Mesodermal cell (in vitro differentiated cells): ENCODE measurements at regions not wholly inside any gene's neighbourhood (a gene's known extent, or its start where the extent isn't known, plus 50 kb on each side); places are given as distances from the start of the nearest gene placed in this dataset.

ENCODE experiments used
- H3K27ac ChIP-seq: 2 replicates; pipeline ENCODE4 v1.7.0; 2013; ENCODE audit warnings: mild to moderate bottlenecking, low read depth, low read length, moderate library complexity; ENCODE audit not compliant: severe bottlenecking
- H3K36me3 ChIP-seq: 2 replicates; pipeline ENCODE4 v1.7.1; 2013; ENCODE audit warnings: mild to moderate bottlenecking, low read length, moderate library complexity; ENCODE audit not compliant: control insufficient read depth, insufficient read depth
- H3K4me1 ChIP-seq: one replicate; pipeline ENCODE4 v1.7.1; 2013; ENCODE audit warnings: mild to moderate bottlenecking, low read length; ENCODE audit not compliant: insufficient read depth, control insufficient read depth, poor library complexity, severe bottlenecking
- H3K4me3 ChIP-seq: 2 replicates; pipeline ENCODE4 v1.7.0; 2013; ENCODE audit warnings: low read length, control low read depth, mild to moderate bottlenecking; ENCODE audit not compliant: insufficient read depth, poor library complexity, severe bottlenecking; ENCODE audit errors: extremely low read depth
- H3K9me3 ChIP-seq: 2 replicates; pipeline ENCODE4 v1.7.1; 2013; ENCODE audit warnings: mild to moderate bottlenecking, low read length, moderate library complexity; ENCODE audit not compliant: control insufficient read depth
- WGBS, 2 experiments: methylation state at CpG; one replicate each; pipeline ENCODE4 v1.1.5; 2013; ENCODE audit warnings: missing lambda C conversion rate in 2 of 2; ENCODE audit not compliant: insufficient coverage in 2 of 2; 5-methylcytosine and 5-hydroxymethylcytosine counted together

GRCh38 chr9:17063535-17064135, 71.2 kb upstream of the CNTLN start:
- H3K9me3 ChIP-seq: no peaks in the 10 kb centered on the region
- WGBS, 2 experiments: no CpG with 5 or more reads among the region's 2 CpGs
- H3K4me1 ChIP-seq: no peaks in the 10 kb centered on the region
- H3K27ac ChIP-seq: no peak overlapping the region
- H3K36me3 ChIP-seq: no peaks in the 10 kb centered on the region
- no peak overlapping the region for H3K4me3 ChIP-seq

GRCh38 chr9:17062497-17062896, 72.3 kb upstream of the CNTLN start:
- Histone ChIP-seq H3K4me3 (no peak overlapping the region), H3K9me3 (no peaks in the 10 kb centered on the region)
- WGBS, 2 experiments: no CpG with 5 or more reads among the region's 1 CpG

GRCh38 chr9:17060450-17060849, 74.4 kb upstream of the CNTLN start:
- no peaks in the 10 kb centered on the region for H3K4me1 ChIP-seq
- no peaks in the 10 kb centered on the region for H3K9me3 ChIP-seq
- H3K4me3 ChIP-seq: no peak overlapping the region
- H3K36me3 ChIP-seq: no peaks in the 10 kb centered on the region
- H3K27ac ChIP-seq: no peak overlapping the region

More at GRCh38 chr9:17062497-17062896, 72.3 kb upstream of the CNTLN start:
- Histone ChIP-seq H3K36me3 (no peaks in the 10 kb centered on the region), H3K4me1 (no peaks in the 10 kb centered on the region), H3K27ac (no peak overlapping the region)

- H3K27ac ChIP-seq: no peak overlapping the region
- H3K36me3 ChIP-seq: no peaks in the 10 kb centered on the region
- H3K4me1 ChIP-seq: no peaks in the 10 kb centered on the region
- 80% methylated on average over 1 of the region's 1 CpG; no CpG with 5 or more reads in 1 of the 2 experiments for whole genome bisulfite sequencing, 2 experiments
- no peak overlapping the region for H3K4me3 ChIP-seq
- H3K9me3 ChIP-seq: no peaks in the 10 kb centered on the region
These were observed 75.4 kb upstream of the CNTLN start for GRCh38 chr9:17059465-17059864.

GRCh38 chr9:17057729-17058128, 77.1 kb upstream of the CNTLN start:
- 93 to 97% methylated on average over 3 of the region's 3 CpGs for WGBS, 2 experiments
- H3K4me1 ChIP-seq: no peaks in the 10 kb centered on the region
- no peaks in the 10 kb centered on the region for H3K36me3 ChIP-seq
- no peaks in the 10 kb centered on the region for H3K9me3 ChIP-seq
- H3K27ac ChIP-seq: no peak overlapping the region
- H3K4me3 ChIP-seq: no peak overlapping the region

- H3K4me1 ChIP-seq: no peaks in the 10 kb centered on the region
- no peaks in the 10 kb centered on the region for H3K36me3 ChIP-seq
- H3K9me3 ChIP-seq: no peaks in the 10 kb centered on the region
- H3K4me3 ChIP-seq: no peak overlapping the region
- no peak overlapping the region for H3K27ac ChIP-seq
These were observed 82.2 kb upstream of the CNTLN start for GRCh38 chr9:17052626-17053025.

GRCh38 chr9:17045381-17045940, 89.4 kb upstream of the CNTLN start:
- Histone ChIP-seq H3K4me1 (no peaks in the 10 kb centered on the region), H3K9me3 (no peaks in the 10 kb centered on the region), H3K36me3 (no peaks in the 10 kb centered on the region), H3K4me3 (no peak overlapping the region), H3K27ac (no peak overlapping the region)
- WGBS, 2 experiments: 60% methylated on average over 1 of the region's 3 CpGs; no CpG with 5 or more reads in 1 of the 2 experiments

GRCh38 chr9:17031546-17031945, 103.3 kb upstream of the CNTLN start:
- H3K9me3 ChIP-seq: no peaks in the 10 kb centered on the region
- H3K4me3 ChIP-seq: no peak overlapping the region
- H3K27ac ChIP-seq: no peak overlapping the region
- H3K4me1 ChIP-seq: no peaks in the 10 kb centered on the region
- no peaks in the 10 kb centered on the region for H3K36me3 ChIP-seq
- WGBS, 2 experiments: no CpG with 5 or more reads among the region's 3 CpGs

- no peak overlapping the region for H3K27ac ChIP-seq
- H3K9me3 ChIP-seq: no peaks in the 10 kb centered on the region
- no peaks in the 10 kb centered on the region for H3K36me3 ChIP-seq
- no peaks in the 10 kb centered on the region for H3K4me1 ChIP-seq
- H3K4me3 ChIP-seq: no peak overlapping the region
These were observed 109.6 kb upstream of the CNTLN start for GRCh38 chr9:17025281-17025680.

- no peaks in the 10 kb centered on the region for H3K4me1 ChIP-seq
- no peaks in the 10 kb centered on the region for H3K9me3 ChIP-seq
- H3K27ac ChIP-seq: no peak overlapping the region
- WGBS, 2 experiments: no CpG with 5 or more reads among the region's 2 CpGs
- H3K36me3 ChIP-seq: no peaks in the 10 kb centered on the region
- H3K4me3 ChIP-seq: no peak overlapping the region
These were observed 110.7 kb upstream of the CNTLN start for GRCh38 chr9:17024129-17024528.

GRCh38 chr9:17021387-17021970, 113.4 kb upstream of the CNTLN start:
- Histone ChIP-seq H3K4me1 (no peaks in the 10 kb centered on the region), H3K27ac (no peak overlapping the region), H3K9me3 (no peaks in the 10 kb centered on the region), H3K4me3 (no peak overlapping the region), H3K36me3 (no peaks in the 10 kb centered on the region)
- WGBS, 2 experiments: no CpG with 5 or more reads among the region's 1 CpG
